ENCODE measurements at regions not wholly inside any gene's neighbourhood (a gene's known extent, or its start where the extent isn't known, plus 50 kb on each side); places are given as distances from the start of the nearest gene placed in this dataset.

DNA sequence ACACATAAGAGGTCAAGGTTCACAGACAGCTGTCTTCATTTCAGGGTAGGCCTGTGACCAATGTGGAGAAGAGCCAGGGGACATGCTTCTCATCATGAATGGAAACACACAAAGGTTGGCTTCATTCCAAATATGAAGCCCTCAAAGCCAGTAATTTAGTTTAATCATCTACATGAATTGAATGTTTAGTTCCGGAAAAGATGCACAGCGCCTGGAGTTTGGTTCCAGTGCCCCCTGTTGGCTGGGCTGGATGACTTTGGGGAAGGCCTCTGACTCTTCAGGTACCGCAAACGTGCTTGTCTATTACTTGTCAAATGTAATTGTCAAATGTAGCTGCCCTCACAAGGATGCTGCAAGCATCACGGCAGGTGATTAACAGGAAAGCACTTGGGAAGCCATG lies 130.7 kb downstream of the ADRA2A start:
- TF ChIP-seq CTCF (IDR thresholded peaks at IDR 0.05), result no peak
- no peak for TF ChIP-seq POLR2AphosphoS5 (IDR thresholded peaks at IDR 0.05)
